ENCODE measurements at regions not wholly inside any gene's neighbourhood (a gene's known extent, or its start where the extent isn't known, plus 50 kb on each side); places are given as distances from the start of the nearest gene placed in this dataset.
"Not testable (repeated sequence)": the region's sequence is repeated elsewhere in the genome, so short reads cannot be mapped to it uniquely, and the experiment has no call there.

DNA sequence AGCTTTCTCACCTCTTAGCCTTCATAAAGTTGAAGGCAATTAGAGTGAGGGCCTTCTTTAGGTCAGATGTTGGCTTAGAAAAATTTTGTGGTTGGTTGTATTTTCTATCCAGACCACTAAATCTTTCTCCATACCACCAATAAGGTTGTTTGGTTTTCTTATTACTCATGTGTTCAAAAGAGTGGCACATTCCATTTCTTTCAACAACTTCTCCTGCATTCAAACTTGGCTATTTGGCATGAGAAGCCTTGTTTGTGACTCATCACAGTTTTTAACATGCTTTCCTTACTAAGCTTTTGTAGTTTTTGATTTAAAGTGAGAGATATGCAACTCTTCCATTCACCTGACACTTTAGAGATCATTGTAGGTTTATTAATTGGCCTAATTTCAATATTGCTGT lies 949.6 kb downstream of the TBC1D32 start:
- H3K4me3 ChIP-seq (ENCODE audit: low read depth, low read length): no peak overlapping the region
- TF ChIP-seq, protein P1, sequence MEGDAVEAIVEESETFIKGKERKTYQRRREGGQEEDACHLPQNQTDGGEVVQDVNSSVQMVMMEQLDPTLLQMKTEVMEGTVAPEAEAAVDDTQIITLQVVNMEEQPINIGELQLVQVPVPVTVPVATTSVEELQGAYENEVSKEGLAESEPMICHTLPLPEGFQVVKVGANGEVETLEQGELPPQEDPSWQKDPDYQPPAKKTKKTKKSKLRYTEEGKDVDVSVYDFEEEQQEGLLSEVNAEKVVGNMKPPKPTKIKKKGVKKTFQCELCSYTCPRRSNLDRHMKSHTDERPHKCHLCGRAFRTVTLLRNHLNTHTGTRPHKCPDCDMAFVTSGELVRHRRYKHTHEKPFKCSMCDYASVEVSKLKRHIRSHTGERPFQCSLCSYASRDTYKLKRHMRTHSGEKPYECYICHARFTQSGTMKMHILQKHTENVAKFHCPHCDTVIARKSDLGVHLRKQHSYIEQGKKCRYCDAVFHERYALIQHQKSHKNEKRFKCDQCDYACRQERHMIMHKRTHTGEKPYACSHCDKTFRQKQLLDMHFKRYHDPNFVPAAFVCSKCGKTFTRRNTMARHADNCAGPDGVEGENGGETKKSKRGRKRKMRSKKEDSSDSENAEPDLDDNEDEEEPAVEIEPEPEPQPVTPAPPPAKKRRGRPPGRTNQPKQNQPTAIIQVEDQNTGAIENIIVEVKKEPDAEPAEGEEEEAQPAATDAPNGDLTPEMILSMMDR (IDR thresholded peaks at IDR 0.05; ENCODE audit: control insufficient read depth, extremely low read depth, insufficient read depth): no peak
- DNase-seq (ENCODE audit: low read depth): no peak

DNA sequence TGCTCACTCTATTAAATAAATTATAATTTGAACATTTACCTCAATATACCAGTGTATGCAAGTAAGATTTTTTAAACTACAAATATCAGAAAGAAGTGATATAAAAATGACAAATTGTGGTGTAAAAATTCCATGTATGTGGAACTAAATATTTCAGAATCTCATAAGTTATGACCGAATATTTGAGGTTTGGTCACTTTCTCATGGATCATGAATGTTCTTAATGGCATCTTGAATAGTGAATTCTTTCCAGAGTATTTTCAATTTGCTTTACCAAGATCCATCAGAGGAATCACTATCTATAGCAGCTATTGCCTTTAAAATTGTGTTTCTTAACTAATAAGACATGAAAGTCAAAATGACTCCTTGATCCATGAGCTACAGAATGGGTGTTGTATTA lies 950.6 kb downstream of the TBC1D32 start:
- DNase-seq (ENCODE audit: low read depth): no peak

GRCh38 chr6:120378582-120379220 lies 955.6 kb downstream of the TBC1D32 start:
- TF ChIP-seq, protein P1 (IDR thresholded peaks at IDR 0.05; ENCODE audit: control insufficient read depth, extremely low read depth, insufficient read depth): peak; percentile 84
- DNase-seq (ENCODE audit: low read depth): peak; percentile 36
- no peak overlapping the region for H3K4me3 ChIP-seq (ENCODE audit: low read depth, low read length)

More for the DNA sequence above, 950.6 kb downstream of the TBC1D32 start:
- TF ChIP-seq, protein P1 (IDR thresholded peaks at IDR 0.05; ENCODE audit: control insufficient read depth, extremely low read depth, insufficient read depth): no peak
- no peak overlapping the region for H3K4me3 ChIP-seq (ENCODE audit: low read depth, low read length)

GRCh38 chr6:120373185-120373584 lies 961.1 kb downstream of the TBC1D32 start:
- H3K4me3 ChIP-seq (ENCODE audit: low read depth, low read length): no peak overlapping the region
- TF ChIP-seq, protein P1 (IDR thresholded peaks at IDR 0.05; ENCODE audit: control insufficient read depth, extremely low read depth, insufficient read depth): no peak
- no peak for DNase-seq (ENCODE audit: low read depth)

DNA sequence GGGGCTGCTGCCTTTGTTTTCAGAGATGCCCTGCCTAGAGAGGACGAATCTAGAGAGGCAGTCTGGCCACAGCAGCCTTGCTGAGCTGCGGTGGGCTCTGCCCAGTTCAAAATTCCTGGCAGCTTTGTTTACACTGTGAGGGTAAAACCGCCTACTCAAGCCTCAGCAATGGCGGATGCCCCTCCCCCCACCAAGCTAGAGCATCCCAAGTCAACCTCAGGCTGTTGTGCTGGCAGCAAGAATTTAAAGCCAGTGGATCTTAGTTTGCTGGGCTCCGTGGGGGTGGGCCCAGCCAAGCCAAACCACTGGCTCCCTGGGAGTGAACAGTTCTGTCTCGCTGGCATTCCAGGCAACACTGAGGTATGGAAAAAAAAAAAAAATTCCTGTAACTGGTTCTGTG lies 970.9 kb downstream of the TBC1D32 start:
- TF ChIP-seq, protein P1 (IDR thresholded peaks at IDR 0.05; ENCODE audit: control insufficient read depth, extremely low read depth, insufficient read depth): no peak
- H3K4me3 ChIP-seq (ENCODE audit: low read depth, low read length): no peak overlapping the region
- DNase-seq (ENCODE audit: low read depth): no peak

DNA sequence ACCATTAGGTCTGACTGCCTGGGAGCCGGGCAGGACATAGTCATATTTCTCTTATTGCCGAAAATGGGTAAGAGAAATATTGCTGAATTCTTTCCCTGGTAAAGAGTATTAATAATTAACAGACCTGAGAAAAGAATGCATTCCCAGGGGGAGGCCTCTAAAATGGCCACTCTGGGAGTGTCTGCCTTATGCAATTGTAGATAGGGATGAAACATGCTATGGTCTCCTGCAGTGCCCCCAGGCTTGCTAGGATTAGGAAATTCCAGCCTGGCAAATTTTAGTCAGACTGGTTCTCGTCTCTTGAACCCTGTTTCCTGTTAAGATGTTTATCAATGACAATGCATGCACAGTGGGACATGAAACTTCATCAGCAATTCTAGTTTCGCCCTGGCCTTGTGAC lies 975.7 kb downstream of the TBC1D32 start:
- not testable (repeated sequence) for DNase-seq (ENCODE audit: low read depth); H3K4me3 ChIP-seq (ENCODE audit: low read depth, low read length)

DNA sequence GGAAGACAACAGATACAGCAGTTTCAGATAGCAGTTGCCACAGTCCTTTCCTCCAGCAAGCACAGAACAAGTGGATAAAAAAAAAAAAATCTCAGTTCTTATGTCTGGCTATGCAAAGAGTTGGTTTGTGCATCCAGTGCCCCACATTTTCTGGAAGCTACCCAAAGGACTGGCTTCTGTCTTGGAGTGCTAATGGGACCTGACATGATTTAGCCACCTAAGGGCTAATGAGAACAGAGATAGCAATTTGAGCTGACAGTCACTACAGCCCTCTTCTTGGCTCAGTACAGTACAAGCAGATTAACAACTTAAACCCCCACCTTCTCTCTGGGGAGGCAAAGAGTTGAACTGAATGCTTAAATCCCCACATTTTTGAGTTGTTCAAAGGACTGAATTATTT lies 976.8 kb downstream of the TBC1D32 start:
- TF ChIP-seq, protein P1 (IDR thresholded peaks at IDR 0.05; ENCODE audit: control insufficient read depth, extremely low read depth, insufficient read depth): no peak
- DNase-seq (ENCODE audit: low read depth): no peak

More for the DNA sequence above, 976.8 kb downstream of the TBC1D32 start:
- H3K4me3 ChIP-seq (ENCODE audit: low read depth, low read length): no peak overlapping the region

Data from LNCaP clone FGC (cell line).